Activated effector memory CD4-positive, alpha-beta T cell treated with Interleukin-2 at 50 U/mL for 16 hours (primary cell): ENCODE measurements at regions not wholly inside any gene's neighbourhood (a gene's known extent, or its start where the extent isn't known, plus 50 kb on each side); places are given as distances from the start of the nearest gene placed in this dataset.
"Not testable (repeated sequence)": the region's sequence is repeated elsewhere in the genome, so short reads cannot be mapped to it uniquely, and the experiment has no call there.

ENCODE experiments used
- DNase-seq: peaks from one replicate; pipeline ENCODE4 v3.0.0-alpha.2; 2020

GRCh38 chr2:82143343-82143742, 1838.8 kb upstream of the LRRTM1 start:
- no peak for DNase-seq

- DNase-seq: no peak
Measured at GRCh38 chr2:82139979-82140611, 1835.5 kb upstream of the LRRTM1 start.

GRCh38 chr2:82137441-82137840, 1832.9 kb upstream of the LRRTM1 start:
- no peak for DNase-seq

GRCh38 chr2:82128051-82128450, 1823.5 kb upstream of the LRRTM1 start:
- no peak for DNase-seq

GRCh38 chr2:82124629-82125028, 1820.1 kb upstream of the LRRTM1 start:
- no peak for DNase-seq

GRCh38 chr2:82120654-82121053, 1816.1 kb upstream of the LRRTM1 start:
- no peak for DNase-seq

- no peak for DNase-seq
Measured at GRCh38 chr2:82120115-82120514, 1815.6 kb upstream of the LRRTM1 start.

- DNase-seq: no peak
Measured at GRCh38 chr2:82109418-82109817, 1804.9 kb upstream of the LRRTM1 start.

- no peak for DNase-seq
Measured at GRCh38 chr2:82098617-82099016, 1794.1 kb upstream of the LRRTM1 start.

- no peak for DNase-seq
Measured at GRCh38 chr2:82089518-82089917, 1785.0 kb upstream of the LRRTM1 start.

GRCh38 chr2:82084679-82085392, 1780.3 kb upstream of the LRRTM1 start:
- no peak for DNase-seq

- DNase-seq: no peak
Measured at GRCh38 chr2:82075875-82076274, 1771.3 kb upstream of the LRRTM1 start.

GRCh38 chr2:82062463-82062862, 1757.9 kb upstream of the LRRTM1 start:
- DNase-seq: no peak

GRCh38 chr2:82055846-82056245, 1751.3 kb upstream of the LRRTM1 start:
- no peak for DNase-seq

GRCh38 chr2:82043867-82044266, 1739.3 kb upstream of the LRRTM1 start:
- no peak for DNase-seq

- no peak for DNase-seq
Measured at GRCh38 chr2:82027921-82028615, 1723.5 kb upstream of the LRRTM1 start.

- DNase-seq: no peak
Measured at GRCh38 chr2:82023710-82024109, 1719.2 kb upstream of the LRRTM1 start.

- no peak for DNase-seq
Measured at GRCh38 chr2:82013641-82014040, 1709.1 kb upstream of the LRRTM1 start.

- DNase-seq: no peak
Measured at GRCh38 chr2:82007071-82007664, 1702.6 kb upstream of the LRRTM1 start.

GRCh38 chr2:82005889-82006288, 1701.3 kb upstream of the LRRTM1 start:
- not testable (repeated sequence) for DNase-seq

GRCh38 chr2:82001614-82002013, 1697.1 kb upstream of the LRRTM1 start:
- DNase-seq: no peak

- no peak for DNase-seq
Measured at GRCh38 chr2:82000606-82001005, 1696.1 kb upstream of the LRRTM1 start.

- no peak for DNase-seq
Measured at GRCh38 chr2:81996332-81996731, 1691.8 kb upstream of the LRRTM1 start.

GRCh38 chr2:81991282-81991681, 1686.7 kb upstream of the LRRTM1 start:
- DNase-seq: no peak
